ENCODE measurements at regions not wholly inside any gene's neighbourhood (a gene's known extent, or its start where the extent isn't known, plus 50 kb on each side); places are given as distances from the start of the nearest gene placed in this dataset.

DNA sequence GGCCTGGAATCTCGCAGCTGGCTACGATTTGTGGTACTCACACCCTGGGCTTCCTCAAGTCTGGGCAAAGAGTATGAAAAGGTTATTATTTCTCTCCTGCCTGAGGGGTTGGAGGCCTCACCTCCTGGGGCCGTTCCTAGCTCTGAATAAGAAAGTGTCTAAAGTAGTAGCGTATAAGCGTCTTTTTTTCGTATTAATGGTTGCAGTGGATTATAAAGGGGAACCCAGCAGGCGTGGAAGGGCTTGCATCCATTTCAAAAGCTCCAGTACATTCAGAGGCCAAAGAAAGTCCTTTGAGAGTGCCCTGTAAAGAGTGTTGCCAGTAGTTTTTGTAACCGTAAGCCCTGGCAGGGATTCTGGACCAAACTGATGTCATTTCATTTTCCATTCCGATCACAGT is 72.2 kb upstream of the MPHOSPH6 start:
- no peak for DNase-seq (ENCODE audit: low spot score)
- no peak for TF ChIP-seq NR2C2 (CRISPR knock-in tag; IDR thresholded peaks at IDR 0.05)
- Mint-ChIP-seq H3K4me3 (no peak overlapping the region), H3K27ac (no peak overlapping the region), H3K27me3 (ENCODE audit: low read depth) (0 out of 2 replicates have a peak, but pooled peaks cover 2% of the 10 kb centered on the region), H3K4me1 (peaks cover 8% of the 10 kb centered on the region), H3K9me3 (peaks cover 12% of the 10 kb centered on the region), H3K36me3 (no peaks in the 10 kb centered on the region)
- ChIA-PET POLR2A (no interaction called here), CTCF (interaction anchor here (0.7 to 2.7 kb wide), 5 partner anchors 12 to 714 kb away, joined by 3 to 23 read pairs (median 6); partner anchors contain the start of gene MPHOSPH6)
- ATAC-seq: no peak

DNA sequence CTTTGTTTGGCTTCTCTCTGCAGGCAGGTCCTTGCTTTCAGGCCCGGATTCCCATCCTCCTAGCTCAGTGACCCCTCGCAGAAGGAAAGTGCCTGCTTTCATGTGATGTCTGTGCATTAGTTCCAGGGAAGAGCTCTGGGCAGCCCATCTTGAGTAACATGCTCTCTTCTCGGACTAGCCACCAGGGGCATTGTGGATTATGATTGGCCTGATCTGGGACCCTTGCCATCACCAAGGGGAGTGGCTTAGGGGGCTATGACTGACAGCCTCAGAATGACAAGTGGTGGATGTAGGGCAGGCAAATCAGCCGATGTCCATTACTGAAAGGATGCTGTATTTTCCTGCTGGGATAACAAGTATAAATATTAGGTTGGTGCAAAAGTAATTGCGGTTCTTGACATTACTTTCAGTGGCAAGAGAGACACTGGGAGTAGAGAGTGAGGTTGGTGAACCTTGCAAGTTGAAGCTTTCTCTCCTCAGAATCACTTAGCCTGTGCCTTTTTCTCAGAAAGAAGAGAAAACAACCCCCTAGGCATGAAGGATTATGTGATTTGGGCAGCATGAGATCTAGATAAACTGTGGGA is 71.5 kb upstream of the MPHOSPH6 start:
- TF ChIP-seq PRRX2 (CRISPR knock-in tag; IDR thresholded peaks at IDR 0.05): no peak
- TF ChIP-seq, protein P1, sequence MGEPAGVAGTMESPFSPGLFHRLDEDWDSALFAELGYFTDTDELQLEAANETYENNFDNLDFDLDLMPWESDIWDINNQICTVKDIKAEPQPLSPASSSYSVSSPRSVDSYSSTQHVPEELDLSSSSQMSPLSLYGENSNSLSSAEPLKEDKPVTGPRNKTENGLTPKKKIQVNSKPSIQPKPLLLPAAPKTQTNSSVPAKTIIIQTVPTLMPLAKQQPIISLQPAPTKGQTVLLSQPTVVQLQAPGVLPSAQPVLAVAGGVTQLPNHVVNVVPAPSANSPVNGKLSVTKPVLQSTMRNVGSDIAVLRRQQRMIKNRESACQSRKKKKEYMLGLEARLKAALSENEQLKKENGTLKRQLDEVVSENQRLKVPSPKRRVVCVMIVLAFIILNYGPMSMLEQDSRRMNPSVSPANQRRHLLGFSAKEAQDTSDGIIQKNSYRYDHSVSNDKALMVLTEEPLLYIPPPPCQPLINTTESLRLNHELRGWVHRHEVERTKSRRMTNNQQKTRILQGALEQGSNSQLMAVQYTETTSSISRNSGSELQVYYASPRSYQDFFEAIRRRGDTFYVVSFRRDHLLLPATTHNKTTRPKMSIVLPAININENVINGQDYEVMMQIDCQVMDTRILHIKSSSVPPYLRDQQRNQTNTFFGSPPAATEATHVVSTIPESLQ (CRISPR knock-in tag; IDR thresholded peaks at IDR 0.05): no peak
- TF ChIP-seq, protein P2, sequence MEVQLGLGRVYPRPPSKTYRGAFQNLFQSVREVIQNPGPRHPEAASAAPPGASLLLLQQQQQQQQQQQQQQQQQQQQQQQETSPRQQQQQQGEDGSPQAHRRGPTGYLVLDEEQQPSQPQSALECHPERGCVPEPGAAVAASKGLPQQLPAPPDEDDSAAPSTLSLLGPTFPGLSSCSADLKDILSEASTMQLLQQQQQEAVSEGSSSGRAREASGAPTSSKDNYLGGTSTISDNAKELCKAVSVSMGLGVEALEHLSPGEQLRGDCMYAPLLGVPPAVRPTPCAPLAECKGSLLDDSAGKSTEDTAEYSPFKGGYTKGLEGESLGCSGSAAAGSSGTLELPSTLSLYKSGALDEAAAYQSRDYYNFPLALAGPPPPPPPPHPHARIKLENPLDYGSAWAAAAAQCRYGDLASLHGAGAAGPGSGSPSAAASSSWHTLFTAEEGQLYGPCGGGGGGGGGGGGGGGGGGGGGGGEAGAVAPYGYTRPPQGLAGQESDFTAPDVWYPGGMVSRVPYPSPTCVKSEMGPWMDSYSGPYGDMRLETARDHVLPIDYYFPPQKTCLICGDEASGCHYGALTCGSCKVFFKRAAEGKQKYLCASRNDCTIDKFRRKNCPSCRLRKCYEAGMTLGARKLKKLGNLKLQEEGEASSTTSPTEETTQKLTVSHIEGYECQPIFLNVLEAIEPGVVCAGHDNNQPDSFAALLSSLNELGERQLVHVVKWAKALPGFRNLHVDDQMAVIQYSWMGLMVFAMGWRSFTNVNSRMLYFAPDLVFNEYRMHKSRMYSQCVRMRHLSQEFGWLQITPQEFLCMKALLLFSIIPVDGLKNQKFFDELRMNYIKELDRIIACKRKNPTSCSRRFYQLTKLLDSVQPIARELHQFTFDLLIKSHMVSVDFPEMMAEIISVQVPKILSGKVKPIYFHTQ (CRISPR knock-in tag; IDR thresholded peaks at IDR 0.05): no peak
- no peak for TF ChIP-seq KAT7 (CRISPR knock-in tag; IDR thresholded peaks at IDR 0.05; ENCODE audit: borderline replicate concordance)
- TF ChIP-seq, protein P3, sequence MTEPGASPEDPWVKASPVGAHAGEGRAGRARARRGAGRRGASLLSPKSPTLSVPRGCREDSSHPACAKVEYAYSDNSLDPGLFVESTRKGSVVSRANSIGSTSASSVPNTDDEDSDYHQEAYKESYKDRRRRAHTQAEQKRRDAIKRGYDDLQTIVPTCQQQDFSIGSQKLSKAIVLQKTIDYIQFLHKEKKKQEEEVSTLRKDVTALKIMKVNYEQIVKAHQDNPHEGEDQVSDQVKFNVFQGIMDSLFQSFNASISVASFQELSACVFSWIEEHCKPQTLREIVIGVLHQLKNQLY (CRISPR knock-in tag; IDR thresholded peaks at IDR 0.05): no peak
- TF ChIP-seq ZNF416 (CRISPR knock-in tag; IDR thresholded peaks at IDR 0.05): no peak
- TF ChIP-seq, protein P4, sequence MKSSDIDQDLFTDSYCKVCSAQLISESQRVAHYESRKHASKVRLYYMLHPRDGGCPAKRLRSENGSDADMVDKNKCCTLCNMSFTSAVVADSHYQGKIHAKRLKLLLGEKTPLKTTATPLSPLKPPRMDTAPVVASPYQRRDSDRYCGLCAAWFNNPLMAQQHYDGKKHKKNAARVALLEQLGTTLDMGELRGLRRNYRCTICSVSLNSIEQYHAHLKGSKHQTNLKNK (CRISPR knock-in tag; IDR thresholded peaks at IDR 0.05): no peak
- no peak for TF ChIP-seq NFYB (CRISPR knock-in tag; conservative IDR thresholded peaks at IDR 0.05; ENCODE audit: low read depth)
- TF ChIP-seq ZNF317 (CRISPR knock-in tag; IDR thresholded peaks at IDR 0.05; ENCODE audit: borderline replicate concordance, low read depth): no peak
- no peak for TF ChIP-seq GRHL2 (CRISPR knock-in tag; IDR thresholded peaks at IDR 0.05; ENCODE audit: insufficient replicate concordance, severe bottlenecking)
- TF ChIP-seq, protein P5, sequence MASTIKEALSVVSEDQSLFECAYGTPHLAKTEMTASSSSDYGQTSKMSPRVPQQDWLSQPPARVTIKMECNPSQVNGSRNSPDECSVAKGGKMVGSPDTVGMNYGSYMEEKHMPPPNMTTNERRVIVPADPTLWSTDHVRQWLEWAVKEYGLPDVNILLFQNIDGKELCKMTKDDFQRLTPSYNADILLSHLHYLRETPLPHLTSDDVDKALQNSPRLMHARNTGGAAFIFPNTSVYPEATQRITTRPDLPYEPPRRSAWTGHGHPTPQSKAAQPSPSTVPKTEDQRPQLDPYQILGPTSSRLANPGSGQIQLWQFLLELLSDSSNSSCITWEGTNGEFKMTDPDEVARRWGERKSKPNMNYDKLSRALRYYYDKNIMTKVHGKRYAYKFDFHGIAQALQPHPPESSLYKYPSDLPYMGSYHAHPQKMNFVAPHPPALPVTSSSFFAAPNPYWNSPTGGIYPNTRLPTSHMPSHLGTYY (CRISPR knock-in tag; IDR thresholded peaks at IDR 0.05): no peak
- no peak for TF ChIP-seq SMAD3 (CRISPR knock-in tag; IDR thresholded peaks at IDR 0.05; ENCODE audit: borderline replicate concordance)
- no peak for TF ChIP-seq RORB (CRISPR knock-in tag; IDR thresholded peaks at IDR 0.05)
- no peak for TF ChIP-seq SP1 (CRISPR knock-in tag; conservative IDR thresholded peaks at IDR 0.05)
- TF ChIP-seq, protein P6, sequence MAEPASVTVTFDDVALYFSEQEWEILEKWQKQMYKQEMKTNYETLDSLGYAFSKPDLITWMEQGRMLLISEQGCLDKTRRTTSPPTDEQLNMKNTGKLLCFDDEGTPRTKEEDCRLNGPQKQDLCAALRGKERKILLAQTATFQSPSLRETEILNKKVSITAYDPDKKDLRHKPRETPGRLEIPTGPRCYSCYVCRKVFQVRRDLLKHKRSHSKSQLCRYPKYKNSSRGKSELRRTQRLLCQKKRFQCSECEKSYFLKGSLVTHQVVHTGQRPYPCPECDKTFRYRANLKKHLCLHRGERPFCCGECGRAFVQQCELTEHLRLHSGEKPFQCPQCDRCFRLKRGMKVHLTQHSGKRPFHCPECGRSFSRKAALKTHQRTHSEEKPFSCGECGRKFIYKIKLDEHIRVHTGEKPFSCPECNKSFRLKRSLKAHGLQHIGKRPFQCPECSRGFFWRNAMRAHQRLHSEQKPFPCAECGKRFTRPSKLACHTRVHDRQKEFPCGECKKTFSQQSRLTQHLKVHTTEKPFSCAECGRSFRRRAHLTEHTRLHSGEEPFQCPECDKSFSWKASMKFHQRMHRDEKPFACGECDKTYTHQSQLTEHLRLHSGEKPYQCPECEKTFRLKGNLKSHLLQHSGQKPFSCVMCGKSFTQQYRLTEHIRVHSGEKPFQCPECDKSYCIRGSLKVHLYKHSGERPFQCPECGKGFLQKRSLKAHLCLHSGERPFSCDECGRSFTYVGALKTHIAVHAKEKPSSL (CRISPR knock-in tag; conservative IDR thresholded peaks at IDR 0.05): no peak
- no peak for TF ChIP-seq CREM (CRISPR knock-in tag; IDR thresholded peaks at IDR 0.05)
- TF ChIP-seq, protein P7, sequence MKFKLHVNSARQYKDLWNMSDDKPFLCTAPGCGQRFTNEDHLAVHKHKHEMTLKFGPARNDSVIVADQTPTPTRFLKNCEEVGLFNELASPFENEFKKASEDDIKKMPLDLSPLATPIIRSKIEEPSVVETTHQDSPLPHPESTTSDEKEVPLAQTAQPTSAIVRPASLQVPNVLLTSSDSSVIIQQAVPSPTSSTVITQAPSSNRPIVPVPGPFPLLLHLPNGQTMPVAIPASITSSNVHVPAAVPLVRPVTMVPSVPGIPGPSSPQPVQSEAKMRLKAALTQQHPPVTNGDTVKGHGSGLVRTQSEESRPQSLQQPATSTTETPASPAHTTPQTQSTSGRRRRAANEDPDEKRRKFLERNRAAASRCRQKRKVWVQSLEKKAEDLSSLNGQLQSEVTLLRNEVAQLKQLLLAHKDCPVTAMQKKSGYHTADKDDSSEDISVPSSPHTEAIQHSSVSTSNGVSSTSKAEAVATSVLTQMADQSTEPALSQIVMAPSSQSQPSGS (CRISPR knock-in tag; IDR thresholded peaks at IDR 0.05; ENCODE audit: borderline replicate concordance, low read depth): no peak
- TF ChIP-seq GTF2I (CRISPR knock-in tag; conservative IDR thresholded peaks at IDR 0.05): no peak
- ChIA-PET POLR2A (no interaction called here), CTCF (interaction anchor here (0.7 to 2.7 kb wide), 7 partner anchors 12 to 245 kb away, joined by 3 to 23 read pairs (median 6); partner anchors contain the start of gene MPHOSPH6)
- H3K9me3 Mint-ChIP-seq: peaks cover 12% of the 10 kb centered on the region
- peak; percentile 96 for ATAC-seq
- no peak overlapping the region for H3K27ac Mint-ChIP-seq
- 0 out of 2 replicates have a peak, but pooled peaks cover 2% of the 10 kb centered on the region for H3K27me3 Mint-ChIP-seq (ENCODE audit: low read depth)
- H3K36me3 Mint-ChIP-seq: no peaks in the 10 kb centered on the region
- DNase-seq (ENCODE audit: low spot score): peak; percentile 26
- peaks cover 8% of the 10 kb centered on the region for H3K4me1 Mint-ChIP-seq
- H3K4me3 Mint-ChIP-seq: no peak overlapping the region
